IMR-90 (cell line): ENCODE measurements at regions not wholly inside any gene's neighbourhood (a gene's known extent, or its start where the extent isn't known, plus 50 kb on each side); places are given as distances from the start of the nearest gene placed in this dataset.

Experiments used
- ATAC-seq: fragments of 200-7000 bp; cut with Tn5 transposase; 2 replicates; pipeline ENCODE4 v1.9.1; 2020; ENCODE audit warnings: low read depth, mild to moderate bottlenecking, moderate library complexity
- BruUV-seq: library from RNA; stranded (reverse); fragments of 400-500 nt; replicated peaks from 2 replicates; lab custom pipeline; 2021; lab: Mats Ljungman, UMichigan
- CTCF ChIA-PET: fragments of 300-600 bp; formaldehyde crosslinking; extraction: SDS; loops from one replicate; lab custom pipeline; 2021; ENCODE audit warnings: antibody characterized with exemption; lab: Yijun Ruan, JAX
- POLR2A ChIA-PET: fragments of 300-600 bp; sonication (Branson Sonifier 250); formaldehyde crosslinking; loops from one replicate; lab custom pipeline; 2022; ENCODE audit warnings: antibody characterized with exemption; ENCODE audit not compliant: unreplicated experiment; lab: Charles Lee
- DNase-seq: peaks from one replicate; pipeline ENCODE4 v3.0.0; 2013
- H2AFZ ChIP-seq: replicated peaks from 2 replicates; pipeline ENCODE3; 2013; ENCODE audit warnings: low read length, mild to moderate bottlenecking; ENCODE audit not compliant: poor library complexity
- H2AK5ac ChIP-seq: 2 replicates; pipeline ENCODE4 v1.6.1; 2013; ENCODE audit warnings: low read depth, low read length, inconsistent platforms
- H2AK9ac ChIP-seq: replicated peaks from 2 replicates; pipeline ENCODE3; 2013; ENCODE audit warnings: mild to moderate bottlenecking, low read depth, low read length, moderate library complexity; ENCODE audit not compliant: poor library complexity
- H2BK120ac ChIP-seq: 2 replicates; pipeline ENCODE4 v1.6.1; 2013; ENCODE audit warnings: low read depth, low read length, inconsistent platforms
- H2BK15ac ChIP-seq: 3 replicates; pipeline ENCODE4 v1.6.1; 2013; ENCODE audit warnings: low read depth, low read length, inconsistent platforms
- H2BK20ac ChIP-seq: 2 replicates; pipeline ENCODE4 v1.6.1; 2013; ENCODE audit warnings: low read depth, mild to moderate bottlenecking, inconsistent platforms, low read length, moderate library complexity
- H2BK5ac ChIP-seq: 2 replicates; pipeline ENCODE4 v1.6.1; 2013; ENCODE audit warnings: mild to moderate bottlenecking, low read depth, low read length, inconsistent platforms; ENCODE audit not compliant: poor library complexity, severe bottlenecking
- H3K14ac ChIP-seq: replicated peaks from 2 replicates; pipeline ENCODE4 v1.6.1; 2013; ENCODE audit warnings: low read depth, low read length, inconsistent platforms
- H3K18ac ChIP-seq: 2 replicates; pipeline ENCODE4 v1.6.1; 2013; ENCODE audit warnings: low read depth, low read length, control low read depth
- H3K23ac ChIP-seq: 2 replicates; pipeline ENCODE4 v1.6.1; 2013; ENCODE audit warnings: low read depth, low read length, inconsistent platforms
- H3K27ac ChIP-seq: 2 replicates; pipeline ENCODE4 v1.5.1; 2013; ENCODE audit warnings: mild to moderate bottlenecking, control low read depth, low read length; ENCODE audit not compliant: insufficient read depth
- H3K27me3 ChIP-seq: 2 replicates; pipeline ENCODE4 v1.6.1; 2013; ENCODE audit warnings: low read length; ENCODE audit not compliant: control insufficient read depth, insufficient read depth
- H3K36me3 ChIP-seq: 2 replicates; pipeline ENCODE4 v1.6.1; 2013; ENCODE audit warnings: low read length, mixed read lengths; ENCODE audit not compliant: control insufficient read depth, insufficient read depth
- H3K4ac ChIP-seq: 2 replicates; pipeline ENCODE4 v1.6.1; 2013; ENCODE audit warnings: low read depth, low read length, inconsistent platforms
- H3K4me1 ChIP-seq: 2 replicates; pipeline ENCODE4 v1.6.1; 2013; ENCODE audit warnings: low read length, mixed read lengths; ENCODE audit not compliant: control insufficient read depth, insufficient read depth
- H3K4me2 ChIP-seq: 2 replicates; pipeline ENCODE4 v1.6.1; 2013; ENCODE audit warnings: low read depth, mild to moderate bottlenecking, control low read depth, low read length, moderate library complexity
- H3K4me3 ChIP-seq: 2 replicates; pipeline ENCODE4 v1.5.1; 2013; ENCODE audit warnings: low read depth, mild to moderate bottlenecking, control low read depth, low read length, moderate library complexity; ENCODE audit not compliant: insufficient read depth
- H3K56ac ChIP-seq: 2 replicates; pipeline ENCODE4 v1.6.1; 2013; ENCODE audit warnings: low read length, inconsistent platforms; ENCODE audit not compliant: insufficient read depth; ENCODE audit errors: extremely low read depth
- H3K79me1 ChIP-seq, 2 experiments: 2 replicates each; pipeline ENCODE4 v1.6.1; 2013; ENCODE audit warnings: low read length in 2 of 2, inconsistent platforms in 1 of 2, low read depth in 1 of 2
- H3K9ac ChIP-seq: 2 replicates; pipeline ENCODE4 v1.6.1; 2013; ENCODE audit warnings: low read depth, low read length, control low read depth
- H3K9me1 ChIP-seq: 2 replicates; pipeline ENCODE4 v1.6.1; 2013; ENCODE audit warnings: low read length, inconsistent platforms; ENCODE audit not compliant: insufficient read depth
- H3K9me3 ChIP-seq: 2 replicates; pipeline ENCODE4 v1.6.1; 2013; ENCODE audit warnings: low read length; ENCODE audit not compliant: control insufficient read depth, insufficient read depth
- H4K20me1 ChIP-seq: 2 replicates; pipeline ENCODE4 v1.6.1; 2013; ENCODE audit warnings: low read length, inconsistent platforms; ENCODE audit not compliant: insufficient read depth
- H4K5ac ChIP-seq: 2 replicates; pipeline ENCODE4 v1.6.1; 2013; ENCODE audit warnings: mild to moderate bottlenecking, low read depth, low read length, control low read depth
- H4K8ac ChIP-seq, 2 experiments: 2 replicates each; pipeline ENCODE4 v1.6.1; 2013; ENCODE audit warnings: low read depth in 2 of 2, low read length in 2 of 2, control low read depth in 1 of 2, inconsistent platforms in 1 of 2
- H4K91ac ChIP-seq: 2 replicates; pipeline ENCODE4 v1.6.1; 2013; ENCODE audit warnings: low read depth, low read length, inconsistent platforms; ENCODE audit not compliant: insufficient read depth
- BHLHE40 ChIP-seq: fragments of 150-350 bp; IDR thresholded peaks from 2 replicates; pipeline ENCODE4 v1.6.1; 2016; ENCODE audit warnings: mild to moderate bottlenecking, low read depth, low read length
- CEBPB ChIP-seq: IDR thresholded peaks from 2 replicates; pipeline ENCODE4 v1.6.1; 2012; ENCODE audit warnings: low read depth, low read length, improper control_type of control experiment
- CHD1 ChIP-seq: IDR thresholded peaks from 2 replicates; pipeline ENCODE4 v1.6.1; 2012; ENCODE audit warnings: low read depth, low read length, improper control_type of control experiment
- CTCF ChIP-seq: conservative IDR thresholded peaks from 2 replicates; pipeline ENCODE4 v1.5.1; 2012; ENCODE audit warnings: mild to moderate bottlenecking, low read depth, low read length, improper control_type of control experiment
- FOS ChIP-seq: fragments of 150-350 bp; IDR thresholded peaks from 2 replicates; pipeline ENCODE4 v1.6.1; 2016; ENCODE audit warnings: low read depth, low read length
- MAFK ChIP-seq: IDR thresholded peaks from 2 replicates; pipeline ENCODE4 v1.6.1; 2012; ENCODE audit warnings: low read depth, low read length, improper control_type of control experiment
- MAZ ChIP-seq: IDR thresholded peaks from 2 replicates; pipeline ENCODE4 v1.6.1; 2012; ENCODE audit warnings: low read depth, mild to moderate bottlenecking, low read length, improper control_type of control experiment, moderate library complexity, borderline replicate concordance
- MXI1 ChIP-seq: IDR thresholded peaks from 2 replicates; pipeline ENCODE4 v1.6.1; 2012; ENCODE audit warnings: low read depth, mild to moderate bottlenecking, low read length, moderate library complexity, borderline replicate concordance
- NFE2L2 ChIP-seq: fragments of 150-350 bp; IDR thresholded peaks from 2 replicates; pipeline ENCODE4 v1.6.1; 2016; ENCODE audit warnings: low read depth, mild to moderate bottlenecking, low read length
- POLR2A ChIP-seq: IDR thresholded peaks from 2 replicates; pipeline ENCODE4 v1.6.1; 2012; ENCODE audit warnings: mild to moderate bottlenecking, low read depth, low read length
- RAD21 ChIP-seq: IDR thresholded peaks from 2 replicates; pipeline ENCODE4 v1.6.1; 2012; ENCODE audit warnings: low read length, improper control_type of control experiment
- RCOR1 ChIP-seq: IDR thresholded peaks from 2 replicates; pipeline ENCODE4 v1.6.1; 2012; ENCODE audit warnings: mild to moderate bottlenecking, low read length, improper control_type of control experiment; ENCODE audit not compliant: insufficient replicate concordance
- SMC3 ChIP-seq: fragments of 150-350 bp; IDR thresholded peaks from 2 replicates; pipeline ENCODE4 v1.6.1; 2016; ENCODE audit warnings: low read depth, mild to moderate bottlenecking, antibody characterized with exemption, low read length, moderate library complexity
- WGBS, 2 experiments: methylation state at CpG; one replicate each; pipeline versions ENCODE4 v1.1.5 to v1.1.7; 2013; ENCODE audit warnings: missing lambda C conversion rate in 2 of 2; ENCODE audit not compliant: insufficient read length in 1 of 2; ENCODE audit errors: extremely low coverage in 2 of 2; 5-methylcytosine and 5-hydroxymethylcytosine counted together
- dilution Hi-C: fragments of 300-500 bp; cut with HindIII; formaldehyde crosslinking; loops from one replicate; pipeline ENCODE4 v1.14.3; 2018; ENCODE audit warnings: low sequenced_read_pairs; ENCODE audit not compliant: unreplicated experiment
- in situ Hi-C: fragments of 300-500 bp; cut with MboI; formaldehyde crosslinking; loops from 3 replicates; pipeline ENCODE4 v1.14.3; 2019; ENCODE audit warnings: low sequenced_read_pairs, inconsistent platforms, mixed read lengths
- intact Hi-C: fragments of 100-400 bp; cut with micrococcal nuclease; formaldehyde crosslinking; loops from 2 replicates; pipeline ENCODE4 v1.10.0; 2022

GRCh38 chr17:74016461-74016860 lies 187.0 kb upstream of the RPL38 start:
- TF ChIP-seq MAFK, result no peak
- no peak for TF ChIP-seq CTCF
- TF ChIP-seq NFE2L2, result no peak
- no peak for TF ChIP-seq CEBPB
- TF ChIP-seq CHD1, result no peak
- no peak for TF ChIP-seq SMC3
- no peak for TF ChIP-seq BHLHE40
- no peak for TF ChIP-seq RAD21
- TF ChIP-seq POLR2A, result no peak
- TF ChIP-seq MXI1, result no peak
- TF ChIP-seq RCOR1, result no peak
- no peak for TF ChIP-seq FOS
- no peak for TF ChIP-seq MAZ
- no peak overlapping the region for H2BK15ac ChIP-seq
- H3K79me1 ChIP-seq, result no peaks in the 10 kb centered on the region
- H3K4me2 ChIP-seq, result no peak overlapping the region
- no peaks in the 10 kb centered on the region for H3K4me1 ChIP-seq
- no peak overlapping the region for H2BK120ac ChIP-seq
- H3K18ac ChIP-seq, result no peak overlapping the region
- no peaks in the 10 kb centered on the region for H3K9me1 ChIP-seq
- no peaks in the 10 kb centered on the region for H3K36me3 ChIP-seq
- ChIA-PET CTCF (no interaction called here), POLR2A (no interaction called here)
- H3K23ac ChIP-seq, result no peak overlapping the region
- no peak overlapping the region for H3K4me3 ChIP-seq
- H2BK5ac ChIP-seq, result no peak overlapping the region
- WGBS, 2 experiments, result no CpG with 5 or more reads among the region's 8 CpGs
- H3K56ac ChIP-seq, result no peak overlapping the region
- DNase-seq, result no peak
- no peak overlapping the region for H4K91ac ChIP-seq
- no peak overlapping the region for H2AFZ ChIP-seq
- no peak overlapping the region for H3K14ac ChIP-seq
- no TSS peak for BruUV-seq
- H2AK9ac ChIP-seq, result no peak overlapping the region
- no peak overlapping the region for H3K9ac ChIP-seq
- H4K20me1 ChIP-seq, result no peaks in the 10 kb centered on the region
- in situ Hi-C loops, result no loop called here
- H2BK20ac ChIP-seq, result no peak overlapping the region
- intact Hi-C loops, result no loop called here
- H3K4ac ChIP-seq, result no peak overlapping the region
- ATAC-seq, result no peak
- no peak overlapping the region for H4K8ac ChIP-seq
- dilution Hi-C loops, result no loop called here
- no peaks in the 10 kb centered on the region for H3K27me3 ChIP-seq
- no peak overlapping the region for H4K5ac ChIP-seq
- H3K27ac ChIP-seq, result no peak overlapping the region
- peaks cover 22% of the 10 kb centered on the region for H3K9me3 ChIP-seq
- no peak overlapping the region for H2AK5ac ChIP-seq
